OCI-LY7 (cell line): ENCODE measurements at regions not wholly inside any gene's neighbourhood (a gene's known extent, or its start where the extent isn't known, plus 50 kb on each side); places are given as distances from the start of the nearest gene placed in this dataset.
"Not testable (repeated sequence)": the region's sequence is repeated elsewhere in the genome, so short reads cannot be mapped to it uniquely, and the experiment has no call there.

Source experiments
- BruUV-seq: library from RNA; stranded (reverse); fragments of 400-500 nt; replicated peaks from 2 replicates; lab custom pipeline; 2021; lab: Mats Ljungman, UMichigan
- CTCF ChIA-PET: fragments of 300-600 bp; sonication (Branson Sonifier 250); formaldehyde crosslinking; loops from one replicate; lab custom pipeline; 2022; ENCODE audit warnings: antibody characterized with exemption; ENCODE audit not compliant: unreplicated experiment; lab: Charles Lee
- POLR2A ChIA-PET: fragments of 300-600 bp; sonication (Branson Sonifier 250); formaldehyde crosslinking; loops from one replicate; lab custom pipeline; 2022; ENCODE audit warnings: antibody characterized with exemption; lab: Charles Lee
- DNase-seq: peaks from one replicate; pipeline ENCODE4 v3.0.0-alpha.2; 2015; ENCODE audit warnings: low spot score
- H2AFZ ChIP-seq: fragments of 200-600 bp; sonication (generic), shearing (Covaris generic); 2 replicates; pipeline ENCODE4 v1.6.1; 2014; ENCODE audit warnings: mild to moderate bottlenecking, antibody characterized with exemption, low read length, moderate library complexity
- H3K27ac ChIP-seq: fragments of 200-600 bp; sonication (generic); 2 replicates; pipeline ENCODE4 v1.5.1; 2014; ENCODE audit warnings: mixed run types, low read depth, mild to moderate bottlenecking, moderate library complexity, low read length, inconsistent platforms; ENCODE audit not compliant: poor library complexity, severe bottlenecking
- H3K36me3 ChIP-seq: fragments of 200-600 bp; sonication (generic); 2 replicates; pipeline ENCODE4 v1.6.1; 2014; ENCODE audit warnings: mild to moderate bottlenecking, antibody characterized with exemption, low read length, moderate library complexity, mixed read lengths; ENCODE audit not compliant: insufficient read depth
- H3K4me1 ChIP-seq: fragments of 200-600 bp; sonication (generic); 2 replicates; pipeline ENCODE4 v1.5.1; 2014; ENCODE audit warnings: mild to moderate bottlenecking, low read length; ENCODE audit not compliant: insufficient read depth, poor library complexity, severe bottlenecking
- H3K4me2 ChIP-seq: fragments of 200-600 bp; sonication (generic); 2 replicates; pipeline ENCODE4 v1.6.1; 2014; ENCODE audit warnings: mild to moderate bottlenecking, low read length
- H3K4me3 ChIP-seq: fragments of 200-600 bp; sonication (generic); 2 replicates; pipeline ENCODE4 v1.5.1; 2014; ENCODE audit warnings: mild to moderate bottlenecking, low read depth, low read length; ENCODE audit not compliant: poor library complexity, severe bottlenecking
- H3K79me2 ChIP-seq: fragments of 200-600 bp; sonication (generic); 2 replicates; pipeline ENCODE4 v1.6.1; 2016; ENCODE audit warnings: low read depth, mild to moderate bottlenecking, low read length, moderate library complexity, mixed read lengths; ENCODE audit not compliant: insufficient read depth
- H3K9me2 ChIP-seq: fragments of 200-600 bp; sonication (generic); 2 replicates; pipeline ENCODE4 v1.6.1; 2016; ENCODE audit warnings: mild to moderate bottlenecking, low read length, mixed read lengths; ENCODE audit not compliant: insufficient read depth
- H3K9me3 ChIP-seq: fragments of 200-600 bp; sonication (generic); 2 replicates; pipeline ENCODE4 v1.6.1; 2014; ENCODE audit warnings: mild to moderate bottlenecking, mixed run types, low read length, mixed read lengths
- H4K20me1 ChIP-seq: fragments of 200-600 bp; sonication (generic); 2 replicates; pipeline ENCODE4 v1.6.1; 2014; ENCODE audit warnings: mild to moderate bottlenecking, antibody characterized with exemption, low read length, moderate library complexity, mixed read lengths; ENCODE audit not compliant: insufficient read depth
- EZH2phosphoT487 ChIP-seq: fragments of 200-600 bp; sonication (generic); IDR thresholded peaks from 2 replicates; pipeline ENCODE4 v1.6.1; 2018; ENCODE audit warnings: low read depth, borderline replicate concordance, mild to moderate bottlenecking, mixed run types, antibody characterized with exemption, low read length, moderate library complexity, mixed read lengths
- intact Hi-C: fragments of 100-400 bp; cut with micrococcal nuclease; formaldehyde crosslinking; loops from one replicate; pipeline ENCODE4 v1.10.0; 2022; ENCODE audit not compliant: unreplicated experiment
- TF ChIP-seq, protein P1 (sequence below): fragments of 200-600 bp; sonication (generic); conservative IDR thresholded peaks from 2 replicates; pipeline ENCODE4 v1.5.1; 2014; ENCODE audit warnings: mild to moderate bottlenecking, antibody characterized with exemption, low read length, moderate library complexity, mixed read lengths

DNA sequence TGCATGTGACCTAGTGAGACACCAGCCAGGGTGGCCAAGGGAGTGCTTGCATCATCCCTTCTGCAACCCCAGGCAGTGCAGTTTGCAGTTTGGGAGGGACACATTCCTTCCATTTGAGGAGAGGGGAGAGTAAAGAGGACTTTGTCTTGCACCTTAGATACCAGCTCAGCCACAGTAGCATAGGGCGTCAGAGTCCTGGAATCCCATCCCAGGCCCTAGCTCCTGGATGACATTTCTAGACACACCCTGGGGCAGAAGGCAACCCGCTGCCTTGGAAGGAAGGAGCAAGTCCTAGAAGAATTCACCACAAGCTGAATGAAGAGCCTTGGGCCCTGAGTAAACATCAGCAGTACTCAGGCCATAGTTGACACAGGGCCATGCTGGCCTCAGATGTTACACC lies 680.4 kb upstream of the IMPG1 start:
- Histone ChIP-seq H3K4me2 (no peak overlapping the region), H3K4me3 (no peak overlapping the region), H3K9me2 (no peaks in the 10 kb centered on the region), H3K4me1 (no peaks in the 10 kb centered on the region), H3K36me3 (no peaks in the 10 kb centered on the region), H2AFZ (no peak overlapping the region), H3K27ac (no peak overlapping the region), H3K9me3 (no peaks in the 10 kb centered on the region), H3K79me2 (no peaks in the 10 kb centered on the region), H4K20me1 (no peaks in the 10 kb centered on the region)
- intact Hi-C loops: no loop called here
- ChIA-PET POLR2A (no interaction called here), CTCF (no interaction called here)
- TF ChIP-seq, protein P1, sequence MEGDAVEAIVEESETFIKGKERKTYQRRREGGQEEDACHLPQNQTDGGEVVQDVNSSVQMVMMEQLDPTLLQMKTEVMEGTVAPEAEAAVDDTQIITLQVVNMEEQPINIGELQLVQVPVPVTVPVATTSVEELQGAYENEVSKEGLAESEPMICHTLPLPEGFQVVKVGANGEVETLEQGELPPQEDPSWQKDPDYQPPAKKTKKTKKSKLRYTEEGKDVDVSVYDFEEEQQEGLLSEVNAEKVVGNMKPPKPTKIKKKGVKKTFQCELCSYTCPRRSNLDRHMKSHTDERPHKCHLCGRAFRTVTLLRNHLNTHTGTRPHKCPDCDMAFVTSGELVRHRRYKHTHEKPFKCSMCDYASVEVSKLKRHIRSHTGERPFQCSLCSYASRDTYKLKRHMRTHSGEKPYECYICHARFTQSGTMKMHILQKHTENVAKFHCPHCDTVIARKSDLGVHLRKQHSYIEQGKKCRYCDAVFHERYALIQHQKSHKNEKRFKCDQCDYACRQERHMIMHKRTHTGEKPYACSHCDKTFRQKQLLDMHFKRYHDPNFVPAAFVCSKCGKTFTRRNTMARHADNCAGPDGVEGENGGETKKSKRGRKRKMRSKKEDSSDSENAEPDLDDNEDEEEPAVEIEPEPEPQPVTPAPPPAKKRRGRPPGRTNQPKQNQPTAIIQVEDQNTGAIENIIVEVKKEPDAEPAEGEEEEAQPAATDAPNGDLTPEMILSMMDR: no peak
- no peak for TF ChIP-seq EZH2phosphoT487
- no peak for DNase-seq
- no TSS peak for BruUV-seq

DNA sequence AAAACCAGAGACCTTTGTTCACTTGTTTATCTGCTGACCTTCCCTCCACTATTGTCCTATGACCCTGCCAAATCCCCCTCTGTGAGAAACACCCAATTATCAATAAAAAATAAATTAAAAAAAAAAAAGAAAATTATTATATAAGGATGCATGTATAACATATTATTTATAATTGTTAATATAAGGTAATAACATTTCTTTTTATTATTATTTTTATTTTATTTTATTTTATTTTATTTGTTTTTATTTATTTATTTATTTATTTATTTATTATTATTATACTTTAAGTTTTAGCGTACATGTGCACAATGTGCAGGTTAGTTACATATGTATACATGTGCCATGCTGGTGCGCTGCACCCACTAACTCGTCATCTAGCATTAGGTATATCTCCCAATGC lies 672.9 kb upstream of the IMPG1 start:
- intact Hi-C loops, H4K20me1 ChIP-seq, BruUV-seq, H3K4me1 ChIP-seq, POLR2A ChIA-PET, H3K4me3 ChIP-seq, H3K79me2 ChIP-seq, H3K9me2 ChIP-seq, H3K36me3 ChIP-seq, H2AFZ ChIP-seq, DNase-seq, CTCF ChIA-PET, H3K27ac ChIP-seq, H3K9me3 ChIP-seq, H3K4me2 ChIP-seq: not testable (repeated sequence)

DNA sequence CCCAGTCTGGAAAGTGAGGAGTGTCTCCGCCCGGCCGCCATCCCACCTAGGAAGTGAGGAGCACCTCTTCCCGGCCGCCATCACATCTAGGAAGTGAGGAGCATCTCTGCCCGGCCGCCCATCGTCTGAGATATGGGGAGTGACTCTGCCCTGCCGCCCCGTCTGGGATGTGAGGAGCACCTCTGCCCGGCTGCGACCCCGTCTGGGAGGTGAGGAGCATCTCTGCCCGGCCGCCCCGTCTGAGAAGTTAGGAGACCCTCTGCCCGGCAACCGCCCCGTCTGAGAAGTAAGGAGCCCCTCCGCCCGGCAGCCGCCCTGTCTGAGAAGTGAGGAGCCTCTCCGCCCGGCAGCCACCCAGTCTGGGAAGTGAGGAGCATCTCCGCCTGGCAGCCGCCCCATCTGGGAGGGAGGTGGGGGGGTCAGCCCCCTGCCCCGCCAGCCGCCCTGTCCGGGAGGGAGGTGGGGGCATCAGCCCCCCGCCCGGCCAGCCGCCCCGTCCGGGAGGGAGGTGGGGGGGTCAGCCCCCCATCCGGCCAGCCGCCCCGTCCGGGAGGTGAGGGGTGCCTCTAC lies 671.8 kb upstream of the IMPG1 start:
- H3K4me3 ChIP-seq, H4K20me1 ChIP-seq, intact Hi-C loops, H3K79me2 ChIP-seq, CTCF ChIA-PET, H3K27ac ChIP-seq, H3K9me2 ChIP-seq, H3K36me3 ChIP-seq, POLR2A ChIA-PET, H3K9me3 ChIP-seq, H2AFZ ChIP-seq, DNase-seq, BruUV-seq, H3K4me1 ChIP-seq, H3K4me2 ChIP-seq: not testable (repeated sequence)

DNA sequence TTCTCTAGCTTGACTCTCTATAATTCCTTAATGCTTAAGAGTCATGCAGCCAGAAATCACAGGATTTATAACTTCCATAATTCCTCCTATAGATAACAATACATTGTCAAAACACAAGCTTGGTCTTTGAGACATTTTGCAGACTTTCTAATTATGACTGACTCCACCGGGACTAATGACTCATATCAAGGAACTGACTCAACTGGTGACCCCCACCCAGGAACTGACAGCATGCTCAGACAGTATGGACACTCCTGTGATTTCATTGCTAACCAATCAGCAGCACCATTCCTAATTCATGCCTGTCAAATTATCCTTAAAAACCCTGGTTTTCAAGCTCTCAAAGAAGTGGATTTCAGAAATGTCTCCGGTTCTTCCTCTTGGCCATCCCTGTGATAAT lies 670.5 kb upstream of the IMPG1 start:
- Histone ChIP-seq H3K9me3 (no peaks in the 10 kb centered on the region), H3K4me1 (no peaks in the 10 kb centered on the region), H4K20me1 (no peaks in the 10 kb centered on the region), H3K9me2 (no peaks in the 10 kb centered on the region), H3K36me3 (no peaks in the 10 kb centered on the region), H3K4me3 (no peak overlapping the region), H3K4me2 (no peak overlapping the region), H2AFZ (no peak overlapping the region), H3K79me2 (no peaks in the 10 kb centered on the region), H3K27ac (no peak overlapping the region)
- ChIA-PET CTCF (no interaction called here), POLR2A (no interaction called here)
- BruUV-seq: no TSS peak
- TF ChIP-seq, protein P1: no peak
- TF ChIP-seq EZH2phosphoT487: no peak
- intact Hi-C loops: no loop called here
- DNase-seq: no peak
